ENCODE measurements at regions not wholly inside any gene's neighbourhood (a gene's known extent, or its start where the extent isn't known, plus 50 kb on each side); places are given as distances from the start of the nearest gene placed in this dataset.

DNA sequence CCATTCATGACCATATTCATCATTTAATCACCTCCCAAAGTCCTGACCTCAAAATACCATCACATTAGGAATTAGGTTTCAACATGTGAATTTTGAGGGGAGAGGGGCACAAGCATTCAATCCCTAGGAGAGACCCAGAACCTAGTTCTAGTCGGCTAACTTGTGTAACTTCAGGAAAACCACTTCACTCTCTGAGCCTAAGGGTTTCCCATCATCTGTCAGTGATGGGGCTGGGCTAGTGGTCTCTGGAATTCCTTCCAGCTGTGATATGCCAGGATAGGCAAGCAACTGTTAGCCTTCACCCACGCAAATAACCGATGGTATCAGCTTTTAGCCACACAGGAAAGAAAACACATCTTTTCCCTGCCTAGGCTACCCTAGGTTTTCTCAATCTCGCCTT, 52.5 kb upstream of the MEX3C start:
- WGBS (ENCODE audit: extremely low coverage, insufficient read length, low lambda C conversion rate): no CpG with 5 or more reads among the region's 4 CpGs
- Histone ChIP-seq H3K56ac (ENCODE audit: insufficient read length, low read depth, low read length) (no peak overlapping the region), H3K18ac (ENCODE audit: insufficient read length, low read depth, low read length) (no peak overlapping the region), H2BK20ac (ENCODE audit: low read depth, low read length, poor library complexity, severe bottlenecking) (no peak overlapping the region), H3K9me3 (ENCODE audit: control insufficient read depth, low read depth, low read length) (no peaks in the 10 kb centered on the region), H4K20me1 (ENCODE audit: control insufficient read depth, insufficient read depth, insufficient read length) (no peaks in the 10 kb centered on the region), H3K27ac (ENCODE audit: insufficient read length, low read depth, low read length) (no peak overlapping the region), H4K5ac (ENCODE audit: insufficient read length, low read depth, low read length) (no peak overlapping the region), H2BK12ac (ENCODE audit: insufficient read length, low read depth, low read length) (no peak overlapping the region), H3K4me2 (ENCODE audit: insufficient read depth, insufficient read length, low read length) (no peak overlapping the region), H3K4ac (ENCODE audit: low read depth, low read length) (no peak overlapping the region), H2BK5ac (ENCODE audit: insufficient read length, low read length) (no peak overlapping the region), H3K79me2 (ENCODE audit: insufficient read depth, low read length) (no peaks in the 10 kb centered on the region), H4K8ac (replicated peaks; ENCODE audit: insufficient read length, low read depth, low read length) (no peak overlapping the region), H3K79me1 (ENCODE audit: insufficient read depth, low read depth, low read length, poor library complexity, severe bottlenecking) (no peaks in the 10 kb centered on the region), H3K14ac (ENCODE audit: insufficient read depth, low read length) (no peak overlapping the region), H4K91ac (ENCODE audit: insufficient read length, low read depth, low read length) (no peak overlapping the region), H3K23ac (ENCODE audit: insufficient read length, low read depth, low read length) (no peak overlapping the region), H3K27me3 (ENCODE audit: insufficient read depth, low read length) (no peaks in the 10 kb centered on the region), H2BK120ac (ENCODE audit: low read depth, low read length, poor library complexity, severe bottlenecking) (no peak overlapping the region), H3T11ph (ENCODE audit: low read length) (no peak overlapping the region), H2AK5ac (ENCODE audit: insufficient read length, low read length) (no peak overlapping the region), H2AFZ (ENCODE audit: low read length) (no peak overlapping the region), H3K23me2 (ENCODE audit: insufficient read length, low read depth, low read length, poor library complexity, severe bottlenecking) (no peaks in the 10 kb centered on the region), H2BK15ac (ENCODE audit: low read depth, low read length) (no peak overlapping the region), H3K4me1 (ENCODE audit: insufficient read depth, low read length) (no peaks in the 10 kb centered on the region; the same call in 1 of the 2 replicates), H3K9ac (ENCODE audit: extremely low read depth, insufficient read length, low read length) (no peak overlapping the region)
- Mint-ChIP-seq H3K4me1 (peaks cover 15 to 18% of the 10 kb centered on the region in 2 experiments), H3K27ac (no peak overlapping the region), H3K9me3 (peaks cover 4 to 7% of the 10 kb centered on the region in 2 experiments; a peak in 4 of 5 replicates), H3K36me3 (ENCODE audit: insufficient read depth in 1 of 3, low read depth in 3 of 3) (peaks cover 0 to 9% (median 2%) of the 10 kb centered on the region in 3 experiments; a peak in 3 of 7 replicates), H3K4me3 (no peak overlapping the region), H3K27me3 (ENCODE audit: low read depth) (no peaks in the 10 kb centered on the region)
- TF ChIP-seq CTCF (conservative IDR thresholded peaks at IDR 0.05): no peak
- no peak for DNase-seq
